ENCODE measurements at regions not wholly inside any gene's neighbourhood (a gene's known extent, or its start where the extent isn't known, plus 50 kb on each side); places are given as distances from the start of the nearest gene placed in this dataset.

DNA sequence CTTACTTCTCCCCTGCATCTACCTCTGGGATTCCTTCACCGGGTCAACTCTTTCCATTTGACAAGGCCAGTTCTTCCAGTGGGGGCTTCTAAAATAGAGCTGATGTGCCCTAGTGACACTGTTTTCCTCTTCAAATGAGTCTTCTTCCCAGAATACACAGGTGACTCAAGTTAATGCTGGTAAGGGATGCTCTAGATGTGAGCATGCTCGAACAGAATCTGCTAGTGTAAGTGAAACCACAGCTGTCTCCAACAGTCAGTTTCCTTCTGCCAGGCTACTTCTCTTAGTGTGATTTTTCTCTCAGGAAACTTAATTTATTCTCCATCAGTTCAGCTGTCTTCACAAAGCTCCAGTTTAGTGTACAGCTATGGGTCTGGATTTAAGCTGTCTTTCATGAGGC lies 194.9 kb upstream of the C1orf87 start:
- Histone ChIP-seq H3K4me3 (no peak overlapping the region), H3K27me3 (no peaks in the 10 kb centered on the region), H3K9me3 (no peaks in the 10 kb centered on the region), H3K27ac (no peak overlapping the region), H3K36me3 (no peaks in the 10 kb centered on the region), H3K4me1 (no peaks in the 10 kb centered on the region)
- TF ChIP-seq, protein P1, sequence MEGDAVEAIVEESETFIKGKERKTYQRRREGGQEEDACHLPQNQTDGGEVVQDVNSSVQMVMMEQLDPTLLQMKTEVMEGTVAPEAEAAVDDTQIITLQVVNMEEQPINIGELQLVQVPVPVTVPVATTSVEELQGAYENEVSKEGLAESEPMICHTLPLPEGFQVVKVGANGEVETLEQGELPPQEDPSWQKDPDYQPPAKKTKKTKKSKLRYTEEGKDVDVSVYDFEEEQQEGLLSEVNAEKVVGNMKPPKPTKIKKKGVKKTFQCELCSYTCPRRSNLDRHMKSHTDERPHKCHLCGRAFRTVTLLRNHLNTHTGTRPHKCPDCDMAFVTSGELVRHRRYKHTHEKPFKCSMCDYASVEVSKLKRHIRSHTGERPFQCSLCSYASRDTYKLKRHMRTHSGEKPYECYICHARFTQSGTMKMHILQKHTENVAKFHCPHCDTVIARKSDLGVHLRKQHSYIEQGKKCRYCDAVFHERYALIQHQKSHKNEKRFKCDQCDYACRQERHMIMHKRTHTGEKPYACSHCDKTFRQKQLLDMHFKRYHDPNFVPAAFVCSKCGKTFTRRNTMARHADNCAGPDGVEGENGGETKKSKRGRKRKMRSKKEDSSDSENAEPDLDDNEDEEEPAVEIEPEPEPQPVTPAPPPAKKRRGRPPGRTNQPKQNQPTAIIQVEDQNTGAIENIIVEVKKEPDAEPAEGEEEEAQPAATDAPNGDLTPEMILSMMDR (IDR thresholded peaks at IDR 0.05), result no peak
- TF ChIP-seq POLR2A (IDR thresholded peaks at IDR 0.05), result no peak
- intact Hi-C loops (cut with DNase I; ENCODE audit: low total_unique reads), result no loop called here
- no peak for DNase-seq

DNA sequence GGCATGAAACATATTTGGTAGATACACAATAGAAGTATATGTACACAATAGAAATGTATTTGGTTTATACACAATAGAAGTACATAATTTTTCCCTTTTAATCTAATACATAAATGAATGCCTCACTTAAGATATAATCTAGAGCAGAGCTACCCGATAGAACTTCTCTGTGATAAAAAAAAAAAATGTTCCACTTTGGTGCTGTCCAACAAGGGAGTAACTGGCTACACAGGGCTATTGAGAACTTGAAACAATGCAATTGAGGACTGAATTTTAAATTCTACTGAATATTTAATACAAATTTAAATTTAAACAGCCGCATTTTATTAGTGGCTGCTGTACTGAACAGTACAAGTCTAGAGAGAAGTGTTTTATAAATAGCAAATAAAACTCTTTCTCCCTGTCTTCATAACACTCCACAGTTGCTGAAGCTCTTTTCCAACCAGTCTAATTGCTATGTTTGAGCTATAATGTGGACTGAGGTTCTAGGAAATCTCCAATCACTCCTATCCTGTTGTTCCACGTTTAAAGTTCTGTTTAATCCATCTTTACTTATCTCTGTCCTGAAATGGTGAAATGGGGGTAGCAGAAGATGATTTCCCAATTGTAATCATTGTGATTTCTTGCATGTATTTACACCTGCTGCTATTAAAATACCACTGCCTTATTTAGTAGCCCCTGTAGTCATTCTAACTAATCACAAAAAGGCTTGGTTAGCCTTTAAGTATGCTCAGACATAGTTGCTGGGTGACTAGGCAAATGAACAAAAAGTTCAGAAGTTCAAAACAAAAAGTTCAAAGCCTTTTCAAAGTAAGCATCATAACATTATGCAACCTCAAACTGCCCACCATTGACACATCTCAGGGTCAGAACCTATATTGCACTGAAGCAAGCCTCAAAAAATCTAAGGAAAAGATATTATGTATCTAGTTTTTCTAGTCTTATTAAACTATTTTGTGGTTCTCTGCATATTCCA lies 192.3 kb upstream of the C1orf87 start:
- no peak overlapping the region for H3K4me3 ChIP-seq
- DNase-seq, result no peak
- H3K36me3 ChIP-seq, result no peaks in the 10 kb centered on the region
- no peak overlapping the region for H3K27ac ChIP-seq
- H3K4me1 ChIP-seq, result no peaks in the 10 kb centered on the region
- intact Hi-C loops (cut with DNase I; ENCODE audit: low total_unique reads), result no loop called here
- no peaks in the 10 kb centered on the region for H3K9me3 ChIP-seq
- no peaks in the 10 kb centered on the region for H3K27me3 ChIP-seq
- no peak for TF ChIP-seq POLR2A (IDR thresholded peaks at IDR 0.05)
- TF ChIP-seq, protein P1 (IDR thresholded peaks at IDR 0.05), result no peak

DNA sequence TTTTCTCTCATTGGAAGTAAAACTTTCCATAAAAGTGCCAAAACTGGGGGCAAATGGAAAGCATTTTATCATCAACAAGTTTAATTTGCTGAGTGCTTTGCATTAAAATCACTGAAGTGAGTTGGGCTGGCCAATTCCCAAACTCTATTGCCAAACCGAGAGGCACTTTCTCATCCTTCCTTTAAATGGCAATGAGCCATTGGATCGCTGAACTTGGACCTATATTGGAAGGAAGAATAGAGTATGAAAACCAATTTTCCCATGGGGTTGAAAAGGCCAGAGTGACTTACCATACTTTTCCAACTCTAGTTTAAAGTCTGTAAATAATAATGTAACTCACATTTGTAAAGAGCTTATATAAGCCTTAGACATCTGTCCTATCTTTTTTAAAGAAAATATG lies 189.1 kb upstream of the C1orf87 start:
- Histone ChIP-seq H3K4me1 (no peaks in the 10 kb centered on the region), H3K9me3 (no peaks in the 10 kb centered on the region), H3K27me3 (no peaks in the 10 kb centered on the region), H3K27ac (no peak overlapping the region), H3K36me3 (no peaks in the 10 kb centered on the region), H3K4me3 (no peak overlapping the region)
- TF ChIP-seq, protein P1 (IDR thresholded peaks at IDR 0.05), result no peak
- TF ChIP-seq POLR2A (IDR thresholded peaks at IDR 0.05), result no peak
- no peak for DNase-seq
- intact Hi-C loops (cut with DNase I; ENCODE audit: low total_unique reads), result no loop called here

DNA sequence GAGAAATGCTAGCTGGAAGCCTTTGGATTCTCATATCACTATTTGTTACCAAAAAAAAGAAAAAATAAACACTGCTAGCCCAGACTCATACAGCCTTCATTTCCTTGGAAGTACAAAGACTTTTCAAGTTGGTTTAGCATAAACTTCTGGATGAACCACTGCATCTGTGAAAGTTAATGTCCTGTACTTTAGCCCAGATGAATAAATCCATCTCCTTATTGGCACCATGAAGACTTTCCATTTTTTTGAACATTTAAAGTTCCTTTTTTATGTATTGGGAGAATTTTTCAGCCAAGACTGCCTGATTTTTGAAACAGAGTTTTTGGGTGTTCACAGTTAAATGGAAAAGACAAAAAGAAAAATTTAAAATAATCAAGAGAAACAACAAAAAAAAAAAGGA lies 184.0 kb upstream of the C1orf87 start:
- Histone ChIP-seq H3K27me3 (no peaks in the 10 kb centered on the region), H3K4me1 (no peaks in the 10 kb centered on the region), H3K36me3 (no peaks in the 10 kb centered on the region), H3K9me3 (no peaks in the 10 kb centered on the region), H3K4me3 (no peak overlapping the region), H3K27ac (no peak overlapping the region)
- intact Hi-C loops (cut with DNase I; ENCODE audit: low total_unique reads), result no loop called here
- TF ChIP-seq POLR2A (IDR thresholded peaks at IDR 0.05), result no peak
- TF ChIP-seq, protein P1 (IDR thresholded peaks at IDR 0.05), result no peak
- no peak for DNase-seq

DNA sequence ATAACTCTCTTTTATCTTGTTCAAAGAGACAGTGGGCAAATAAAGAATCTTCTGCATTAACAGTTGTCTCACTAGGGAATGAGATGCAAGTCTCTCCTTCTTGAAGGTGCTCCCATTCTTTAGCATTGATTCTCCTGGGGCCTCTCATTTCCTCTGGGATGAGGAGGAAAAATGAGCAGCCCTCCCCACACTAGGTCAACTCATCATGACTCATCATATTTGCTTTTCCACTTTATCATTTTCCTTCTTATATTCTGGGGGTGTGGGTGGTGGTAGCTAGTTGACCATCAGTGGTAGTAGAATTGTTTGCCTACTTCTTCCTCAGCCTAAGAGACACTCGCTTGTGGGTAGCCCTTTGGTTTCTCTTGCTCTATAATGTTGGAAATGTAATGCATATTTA lies 182.0 kb upstream of the C1orf87 start:
- DNase-seq, result no peak
- Histone ChIP-seq H3K4me3 (no peak overlapping the region), H3K9me3 (no peaks in the 10 kb centered on the region), H3K27ac (no peak overlapping the region), H3K36me3 (no peaks in the 10 kb centered on the region), H3K4me1 (no peaks in the 10 kb centered on the region), H3K27me3 (no peaks in the 10 kb centered on the region)
- intact Hi-C loops (cut with DNase I; ENCODE audit: low total_unique reads), result no loop called here
- TF ChIP-seq, protein P1 (IDR thresholded peaks at IDR 0.05), result no peak
- no peak for TF ChIP-seq POLR2A (IDR thresholded peaks at IDR 0.05)
